CD14-positive monocyte (primary cell): ENCODE measurements at regions not wholly inside any gene's neighbourhood (a gene's known extent, or its start where the extent isn't known, plus 50 kb on each side); places are given as distances from the start of the nearest gene placed in this dataset.
"Not testable (repeated sequence)": the region's sequence is repeated elsewhere in the genome, so short reads cannot be mapped to it uniquely, and the experiment has no call there.

ENCODE experiments used
- DNase-seq, 3 donors: peaks; one replicate each; pipeline ENCODE4 v3.0.0-alpha.2; 2011 to 2022
- H2AFZ ChIP-seq: 2 replicates; pipeline ENCODE4 v1.6.0; 2012; ENCODE audit warnings: mild to moderate bottlenecking, low read depth, low read length, inconsistent platforms; ENCODE audit not compliant: insufficient read depth, poor library complexity, severe bottlenecking
- H3K27ac ChIP-seq, 2 donors: 1 replicate in 1 of 2; 2 replicates in 1 of 2; pipeline ENCODE4 v1.5.1; 2012 to 2013; ENCODE audit warnings: low read length in 2 of 2, control low read depth in 1 of 2, inconsistent platforms in 1 of 2, low read depth in 1 of 2, mild to moderate bottlenecking in 1 of 2
- H3K27me3 ChIP-seq, 2 donors: one replicate each; pipeline versions ENCODE4 v1.6.0 to v1.6.1; 2011 to 2013; ENCODE audit warnings: low read length in 2 of 2; ENCODE audit not compliant: control insufficient read depth in 2 of 2, insufficient read depth in 2 of 2
- H3K36me3 ChIP-seq, 2 donors: replicated peaks in 1 of 2; 1 replicate in 1 of 2; 2 replicates in 1 of 2; pipeline versions ENCODE4 v1.5.1 to v1.6.1; 2012 to 2013; ENCODE audit warnings: low read length in 2 of 2, control low read depth in 1 of 2, inconsistent platforms in 1 of 2, mild to moderate bottlenecking in 1 of 2; ENCODE audit not compliant: insufficient read depth in 2 of 2, control insufficient read depth in 1 of 2
- H3K4me1 ChIP-seq, 2 donors: 1 replicate in 1 of 2; 2 replicates in 1 of 2; pipeline versions ENCODE4 v1.5.1 to v1.6.1; 2012 to 2013; ENCODE audit warnings: low read length in 2 of 2, control low read depth in 1 of 2, inconsistent platforms in 1 of 2, mild to moderate bottlenecking in 1 of 2, moderate library complexity in 1 of 2; ENCODE audit not compliant: insufficient read depth in 2 of 2, control insufficient read depth in 1 of 2
- H3K4me2 ChIP-seq: replicated peaks from 2 replicates; pipeline ENCODE3; 2012; ENCODE audit warnings: low read length, moderate library complexity, mild to moderate bottlenecking; ENCODE audit not compliant: poor library complexity, severe bottlenecking; ENCODE audit errors: extremely low read depth
- H3K4me3 ChIP-seq, 3 experiments: fragments of 200-600 bp in 1 of 3; sonication (generic) in 1 of 3; replicated peaks in 1 of 3; 1 replicate in 2 of 3; 2 replicates in 1 of 3; pipeline ENCODE4 v1.5.1; 2011 to 2013; ENCODE audit warnings: low read length in 3 of 3, mild to moderate bottlenecking in 3 of 3, control low read depth in 2 of 3, low read depth in 2 of 3, inconsistent platforms in 1 of 3, moderate library complexity in 1 of 3
- H3K79me2 ChIP-seq: 2 replicates; pipeline ENCODE4 v1.6.0; 2012; ENCODE audit warnings: mild to moderate bottlenecking, control low read depth, inconsistent platforms, low read length, moderate library complexity; ENCODE audit not compliant: insufficient read depth
- H3K9ac ChIP-seq: 2 replicates; pipeline ENCODE4 v1.6.0; 2017; ENCODE audit warnings: low read length, mild to moderate bottlenecking; ENCODE audit not compliant: insufficient read depth, poor library complexity, severe bottlenecking
- H3K9me3 ChIP-seq, 2 donors: replicated peaks in 1 of 2; 1 replicate in 1 of 2; 2 replicates in 1 of 2; pipeline versions ENCODE4 v1.5.1 to v1.6.1; 2012 to 2013; ENCODE audit warnings: low read length in 2 of 2, control low read depth in 1 of 2; ENCODE audit not compliant: control insufficient read depth in 1 of 2, insufficient read depth in 1 of 2
- H4K20me1 ChIP-seq: 2 replicates; pipeline ENCODE4 v1.6.0; 2012; ENCODE audit warnings: mild to moderate bottlenecking, low read length, control low read depth, moderate library complexity; ENCODE audit not compliant: insufficient read depth
- H3K27ac Mint-ChIP-seq, 7 donors: one replicate each; pipeline ENCODE4 v1.8.0; 2020; ENCODE audit warnings: mild to moderate bottlenecking in 7 of 7, mixed read lengths in 7 of 7, moderate library complexity in 6 of 7, inconsistent platforms in 2 of 7
- H3K27me3 Mint-ChIP-seq, 3 donors: one replicate each; pipeline ENCODE4 v1.8.0; 2021 to 2022; ENCODE audit warnings: low read depth in 3 of 3, mild to moderate bottlenecking in 3 of 3, mixed read lengths in 3 of 3, moderate library complexity in 3 of 3, inconsistent platforms in 1 of 3
- H3K36me3 Mint-ChIP-seq, 2 donors: one replicate each; pipeline ENCODE4 v1.8.0; 2020; ENCODE audit warnings: mixed read lengths in 2 of 2, inconsistent platforms in 1 of 2, mild to moderate bottlenecking in 1 of 2
- H3K4me1 Mint-ChIP-seq: one replicate; pipeline ENCODE4 v1.8.0; 2020; ENCODE audit warnings: mild to moderate bottlenecking, mixed read lengths
- H3K4me3 Mint-ChIP-seq, 2 donors: one replicate each; pipeline ENCODE4 v1.8.0; 2020; ENCODE audit warnings: mild to moderate bottlenecking in 2 of 2, mixed read lengths in 2 of 2, moderate library complexity in 1 of 2
- H3K9me3 Mint-ChIP-seq, 7 donors: one replicate each; pipeline ENCODE4 v1.8.0; 2020 to 2022; ENCODE audit warnings: mixed read lengths in 7 of 7, mild to moderate bottlenecking in 6 of 7, moderate library complexity in 6 of 7, inconsistent platforms in 2 of 7
- CTCF ChIP-seq: fragments of 200-600 bp; IDR thresholded peaks from one replicate; pipeline ENCODE4 v1.8.0; 2022; ENCODE audit warnings: antibody characterized with exemption, mild to moderate bottlenecking
- WGBS: methylation state at CpG from one replicate; pipeline ENCODE4 v1.1.5; 2013; ENCODE audit warnings: missing lambda C conversion rate; ENCODE audit not compliant: insufficient coverage; 5-methylcytosine and 5-hydroxymethylcytosine counted together
- intact Hi-C, 2 donors: fragments of 100-400 bp; cut with micrococcal nuclease; formaldehyde crosslinking; loops; one replicate each; pipeline versions ENCODE4 v1.15.0 to v1.15.1; 2023

GRCh38 chr4:79823148-79823763 is 249.8 kb downstream of the ANTXR2 start:
- Histone ChIP-seq H3K36me3 (no peaks in the 10 kb centered on the region), H3K4me1 (no peaks in the 10 kb centered on the region), H3K9ac (no peak overlapping the region), H3K9me3 (peaks cover 0 to 7% of the 10 kb centered on the region in 2 donors), H3K27me3 (no peaks in the 10 kb centered on the region), H3K4me3 (no peak overlapping the region), H3K4me2 (no peak overlapping the region), H4K20me1 (no peaks in the 10 kb centered on the region), H2AFZ (no peak overlapping the region), H3K27ac (no peak overlapping the region), H3K79me2 (no peaks in the 10 kb centered on the region)
- H3K4me3 Mint-ChIP-seq, result no peak overlapping the region
- TF ChIP-seq CTCF, result no peak
- H3K4me1 Mint-ChIP-seq, result no peaks in the 10 kb centered on the region
- WGBS, result 63% methylated on average over 1 of the region's 2 CpGs
- DNase-seq, result no peak
- peaks cover 5 to 13% (median 5%) of the 10 kb centered on the region in 7 donors for H3K9me3 Mint-ChIP-seq
- H3K36me3 Mint-ChIP-seq, result no peaks in the 10 kb centered on the region
- intact Hi-C loops, result no loop called here
- H3K27ac Mint-ChIP-seq, result no peak overlapping the region
- no peaks in the 10 kb centered on the region for H3K27me3 Mint-ChIP-seq

- Histone ChIP-seq H3K9me3 (peaks cover 0 to 7% of the 10 kb centered on the region in 2 donors), H2AFZ (no peak overlapping the region), H3K9ac (no peak overlapping the region), H3K27ac (no peak overlapping the region), H4K20me1 (no peaks in the 10 kb centered on the region), H3K4me1 (no peaks in the 10 kb centered on the region), H3K36me3 (no peaks in the 10 kb centered on the region), H3K79me2 (no peaks in the 10 kb centered on the region), H3K27me3 (no peaks in the 10 kb centered on the region), H3K4me2 (no peak overlapping the region), H3K4me3 (no peak overlapping the region)
- no peak overlapping the region for H3K4me3 Mint-ChIP-seq
- no peak for TF ChIP-seq CTCF
- no peak for DNase-seq
- H3K4me1 Mint-ChIP-seq, result no peaks in the 10 kb centered on the region
- peak overlapping the region in 1 of 7 donors; percentile 53 for H3K27ac Mint-ChIP-seq
- H3K27me3 Mint-ChIP-seq, result no peaks in the 10 kb centered on the region
- intact Hi-C loops, result no loop called here
- H3K36me3 Mint-ChIP-seq, result no peaks in the 10 kb centered on the region
- H3K9me3 Mint-ChIP-seq, result peaks cover 2 to 12% (median 7%) of the 10 kb centered on the region in 7 donors
These were observed 252.6 kb downstream of the ANTXR2 start for GRCh38 chr4:79820427-79820826.

GRCh38 chr4:79807933-79808332 is 265.1 kb downstream of the ANTXR2 start:
- DNase-seq, H3K4me1 Mint-ChIP-seq, H4K20me1 ChIP-seq, H3K36me3 ChIP-seq, H3K79me2 ChIP-seq, H3K36me3 Mint-ChIP-seq, H3K27me3 ChIP-seq, H3K4me3 Mint-ChIP-seq, H3K27ac ChIP-seq, H3K9ac ChIP-seq, intact Hi-C loops, H3K4me3 ChIP-seq, H3K4me2 ChIP-seq, H2AFZ ChIP-seq, H3K27ac Mint-ChIP-seq, H3K4me1 ChIP-seq, H3K9me3 ChIP-seq, H3K27me3 Mint-ChIP-seq, H3K9me3 Mint-ChIP-seq: not testable (repeated sequence)
- no CpG with 5 or more reads among the region's 2 CpGs for WGBS
